ENCODE measurements at regions not wholly inside any gene's neighbourhood (a gene's known extent, or its start where the extent isn't known, plus 50 kb on each side); places are given as distances from the start of the nearest gene placed in this dataset.

- TF ChIP-seq TSHZ2 (CRISPR knock-in tag; IDR thresholded peaks at IDR 0.05): no peak
These were observed 87.1 kb upstream of the CYP1B1 start (continued) for GRCh38 chr2:38163006-38163405.

- no peak for TF ChIP-seq CSDC2 (CRISPR knock-in tag; IDR thresholded peaks at IDR 0.05)
- TF ChIP-seq ARNTL (CRISPR knock-in tag; IDR thresholded peaks at IDR 0.05; ENCODE audit: borderline replicate concordance, low read depth): no peak
- no peak for TF ChIP-seq POU6F1 (CRISPR knock-in tag; IDR thresholded peaks at IDR 0.05; ENCODE audit: borderline replicate concordance, low read depth)
- no peak for TF ChIP-seq ESRRG (CRISPR knock-in tag; IDR thresholded peaks at IDR 0.05)
- no peak for TF ChIP-seq SNAI2 (CRISPR knock-in tag; IDR thresholded peaks at IDR 0.05)
- no peak for TF ChIP-seq TOX (CRISPR knock-in tag; IDR thresholded peaks at IDR 0.05; ENCODE audit: borderline replicate concordance)
- TF ChIP-seq RARB (CRISPR knock-in tag; IDR thresholded peaks at IDR 0.05): no peak
- TF ChIP-seq ZNF70 (CRISPR knock-in tag; IDR thresholded peaks at IDR 0.05): no peak
- no peak for TF ChIP-seq TCF4 (CRISPR knock-in tag; IDR thresholded peaks at IDR 0.05; ENCODE audit: borderline replicate concordance)
- TF ChIP-seq ZFP3 (CRISPR knock-in tag; IDR thresholded peaks at IDR 0.05): no peak
- ATAC-seq: no peak
These were observed 84.6 kb upstream of the CYP1B1 start for GRCh38 chr2:38160516-38160915.

- TF ChIP-seq GLIS3 (CRISPR knock-in tag; IDR thresholded peaks at IDR 0.05): no peak
- TF ChIP-seq BACH2 (CRISPR knock-in tag; IDR thresholded peaks at IDR 0.05; ENCODE audit: borderline replicate concordance): no peak
- no peak for TF ChIP-seq ZFP3 (CRISPR knock-in tag; IDR thresholded peaks at IDR 0.05)
- TF ChIP-seq RARB (CRISPR knock-in tag; IDR thresholded peaks at IDR 0.05): no peak
- TF ChIP-seq ARNTL (CRISPR knock-in tag; IDR thresholded peaks at IDR 0.05; ENCODE audit: borderline replicate concordance, low read depth): no peak
- TF ChIP-seq ZNF565 (CRISPR knock-in tag; conservative IDR thresholded peaks at IDR 0.05; ENCODE audit: low read depth): no peak
- no peak for TF ChIP-seq TOX (CRISPR knock-in tag; IDR thresholded peaks at IDR 0.05; ENCODE audit: borderline replicate concordance)
- no peak for TF ChIP-seq POU6F1 (CRISPR knock-in tag; IDR thresholded peaks at IDR 0.05; ENCODE audit: borderline replicate concordance, low read depth)
- no peak for TF ChIP-seq ZC3H10 (CRISPR knock-in tag; IDR thresholded peaks at IDR 0.05)
- no peak for TF ChIP-seq CSRNP3 (CRISPR knock-in tag; IDR thresholded peaks at IDR 0.05)
- TF ChIP-seq ESRRG (CRISPR knock-in tag; IDR thresholded peaks at IDR 0.05): no peak
- TF ChIP-seq CSDC2 (CRISPR knock-in tag; IDR thresholded peaks at IDR 0.05): no peak
- TF ChIP-seq OSR1 (CRISPR knock-in tag; IDR thresholded peaks at IDR 0.05): no peak
- ATAC-seq: no peak
These were observed 83.6 kb upstream of the CYP1B1 start for GRCh38 chr2:38159597-38159996.

GRCh38 chr2:38159191-38159590 lies 83.2 kb upstream of the CYP1B1 start:
- no peak for ATAC-seq
- TF ChIP-seq OSR1 (CRISPR knock-in tag; IDR thresholded peaks at IDR 0.05) (no peak), TSHZ2 (CRISPR knock-in tag; IDR thresholded peaks at IDR 0.05) (no peak), TCF4 (CRISPR knock-in tag; IDR thresholded peaks at IDR 0.05; ENCODE audit: borderline replicate concordance) (no peak)

Data from SK-N-SH treated with all-trans-retinoic acid at 6 μM for 48 hours (cell line).